GM18499 (cell line): ENCODE measurements at regions not wholly inside any gene's neighbourhood (a gene's known extent, or its start where the extent isn't known, plus 50 kb on each side); places are given as distances from the start of the nearest gene placed in this dataset.

Source experiments
- ATAC-seq: cut with Tn5 transposase; IDR thresholded peaks from one replicate; pipeline ENCODE4 v1.9.1; 2021; ENCODE audit warnings: moderate number of reproducible peaks; ENCODE audit not compliant: insufficient read depth, unreplicated experiment

DNA sequence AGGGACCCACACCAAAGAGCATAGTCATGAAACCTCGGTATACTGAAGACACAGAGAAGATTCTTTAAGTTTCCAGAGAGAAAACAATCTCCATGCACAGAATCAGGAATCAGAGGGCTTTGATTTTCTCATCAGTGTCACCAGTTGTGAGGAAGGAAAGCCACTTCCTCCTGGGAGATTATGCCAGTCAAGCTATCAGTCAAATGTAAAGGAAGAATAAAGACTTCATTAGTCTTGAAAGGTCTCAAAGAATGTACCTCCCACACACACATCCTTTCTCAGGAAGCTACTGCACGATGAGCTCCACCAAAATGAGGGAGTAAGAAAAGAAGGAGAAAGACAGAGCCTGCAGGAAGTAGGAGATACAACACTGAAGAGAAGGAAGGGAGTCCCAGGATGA is 486.3 kb downstream of the SHQ1 start:
- ATAC-seq: no peak

DNA sequence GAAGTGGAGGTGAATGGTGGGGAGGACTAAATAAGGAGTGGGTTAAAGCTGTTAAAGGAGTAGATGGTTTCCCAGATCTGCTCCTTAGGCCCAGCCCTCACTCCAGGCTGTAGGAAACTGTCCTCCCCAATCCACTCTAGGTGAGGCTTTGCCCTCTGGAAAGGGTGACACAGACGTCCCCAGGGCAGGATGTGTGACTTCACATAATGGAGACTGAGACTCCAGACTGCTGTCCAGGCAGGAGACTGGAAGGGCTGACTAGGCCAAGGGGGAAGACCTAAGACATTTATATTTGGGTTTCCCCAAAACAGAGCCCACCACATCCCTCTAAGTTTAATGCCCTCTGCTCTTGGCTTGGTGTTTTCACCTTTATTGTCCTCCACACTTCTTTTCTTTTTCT is 488.5 kb downstream of the SHQ1 start:
- no peak for ATAC-seq

DNA sequence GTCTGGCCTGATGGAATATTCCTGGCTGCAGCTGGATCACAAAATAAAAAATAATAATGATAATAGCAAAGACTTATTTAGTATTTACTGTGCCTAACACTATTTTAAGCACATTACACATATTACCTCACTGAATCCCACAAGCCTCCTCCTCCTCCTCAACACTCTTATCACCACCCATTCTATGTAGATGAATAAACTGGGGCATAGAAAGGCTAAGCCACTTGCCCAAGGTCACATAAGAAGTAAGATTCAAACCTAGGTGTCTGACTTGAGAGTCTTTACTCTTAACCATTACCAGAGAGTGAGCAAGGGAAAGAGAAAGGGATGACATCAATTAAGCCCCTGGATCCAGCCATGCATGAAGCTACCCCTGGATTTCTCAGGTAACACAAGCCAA is 493.1 kb downstream of the SHQ1 start:
- ATAC-seq: no peak

DNA sequence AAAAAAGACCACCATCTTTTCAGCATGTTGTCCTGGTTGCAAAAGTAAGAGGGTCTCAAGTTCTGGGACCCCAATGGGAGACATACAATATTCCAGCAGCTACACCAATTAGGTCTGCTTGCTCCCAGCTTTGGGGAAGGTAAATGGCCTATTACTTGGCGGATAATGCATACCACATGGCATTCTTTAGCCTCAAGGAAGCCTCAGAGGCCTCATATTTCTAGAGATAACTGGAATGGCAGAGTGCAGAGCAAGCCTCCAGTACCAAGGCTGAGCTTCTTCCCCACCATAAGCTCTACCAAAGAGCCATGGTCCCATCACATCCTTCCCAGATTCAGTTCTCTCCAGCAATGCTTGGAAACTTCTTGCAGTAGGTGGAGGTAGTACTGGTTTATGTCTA is 493.8 kb downstream of the SHQ1 start:
- ATAC-seq: no peak

DNA sequence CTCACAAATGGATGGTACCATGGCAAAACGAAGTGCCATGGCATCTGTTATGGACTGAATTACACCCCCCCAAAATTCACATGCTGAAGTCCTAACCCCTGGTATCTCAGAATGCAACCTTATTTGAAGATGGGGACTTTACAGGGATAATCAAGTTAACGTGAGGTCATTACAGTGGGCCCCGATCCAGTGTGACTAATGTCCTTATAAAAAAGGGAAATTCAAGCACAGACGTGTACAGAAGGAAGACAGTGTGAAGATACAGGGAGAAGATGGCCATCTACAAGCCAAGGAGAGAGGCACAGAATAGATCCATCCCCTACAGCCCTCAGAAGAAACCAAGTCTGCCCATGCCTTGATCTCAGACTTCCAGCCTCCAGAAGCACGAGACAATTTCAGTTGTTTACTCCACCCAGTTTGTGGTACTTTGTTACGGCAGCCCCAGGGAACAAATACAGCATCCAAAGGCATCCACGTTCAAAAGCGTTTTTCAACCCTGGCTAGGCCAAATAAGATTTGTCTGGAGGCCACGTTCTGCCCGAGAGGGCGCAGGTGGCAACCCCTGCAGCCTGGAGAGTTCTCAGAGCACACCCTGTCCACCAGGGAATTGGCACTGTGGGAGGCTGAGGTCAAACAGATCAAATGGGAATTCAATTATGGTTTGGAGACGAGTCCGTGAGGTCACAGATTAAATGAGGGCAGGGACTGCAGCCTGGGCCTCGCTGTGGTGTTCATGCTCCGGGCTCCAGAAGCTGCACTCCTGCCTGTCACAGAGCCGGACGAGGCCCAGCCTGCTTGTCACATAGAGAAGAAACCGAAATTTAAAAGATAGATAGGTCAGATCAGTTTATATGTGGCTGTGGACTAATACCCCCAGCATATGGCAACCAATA is 494.8 kb downstream of the SHQ1 start:
- ATAC-seq: no peak

DNA sequence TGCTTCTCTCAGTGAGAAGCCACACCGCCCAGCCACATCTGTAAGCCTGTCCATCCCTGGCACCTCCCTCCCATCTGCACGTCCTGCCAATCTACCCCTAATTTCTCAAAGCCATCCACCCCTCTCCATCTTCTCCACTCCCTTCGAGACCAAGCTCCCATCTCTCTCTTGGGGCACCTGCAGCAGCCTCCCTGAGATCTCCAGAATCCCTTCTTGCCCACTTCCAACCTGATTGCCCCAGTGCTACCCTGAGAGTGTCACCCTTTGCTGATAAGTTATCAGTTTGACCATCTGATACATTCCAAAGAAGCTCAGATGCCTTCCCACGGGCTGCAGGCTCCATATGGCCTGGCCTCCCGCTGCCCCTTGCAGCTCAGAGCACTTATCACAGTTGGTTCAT is 496.1 kb downstream of the SHQ1 start:
- ATAC-seq: no peak

DNA sequence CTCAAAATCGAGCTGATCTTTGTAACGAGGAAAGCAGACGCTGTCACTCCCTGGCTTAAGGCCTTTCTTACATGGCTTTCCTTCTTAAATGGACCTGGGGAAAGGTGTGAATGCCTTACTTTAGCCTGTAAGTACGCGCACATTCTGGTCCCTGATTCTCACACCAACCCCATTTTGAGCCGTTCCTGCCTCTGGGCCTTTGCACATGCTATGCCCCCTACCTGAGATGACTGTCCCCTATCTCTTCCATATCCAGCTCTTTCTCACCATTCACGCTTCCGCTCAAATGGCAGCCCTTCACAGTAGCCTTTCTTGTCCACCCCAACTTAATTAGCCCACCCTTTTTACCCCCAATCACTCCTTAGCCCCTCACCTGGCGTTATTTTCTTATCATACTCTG is 496.7 kb downstream of the SHQ1 start:
- ATAC-seq: no peak

DNA sequence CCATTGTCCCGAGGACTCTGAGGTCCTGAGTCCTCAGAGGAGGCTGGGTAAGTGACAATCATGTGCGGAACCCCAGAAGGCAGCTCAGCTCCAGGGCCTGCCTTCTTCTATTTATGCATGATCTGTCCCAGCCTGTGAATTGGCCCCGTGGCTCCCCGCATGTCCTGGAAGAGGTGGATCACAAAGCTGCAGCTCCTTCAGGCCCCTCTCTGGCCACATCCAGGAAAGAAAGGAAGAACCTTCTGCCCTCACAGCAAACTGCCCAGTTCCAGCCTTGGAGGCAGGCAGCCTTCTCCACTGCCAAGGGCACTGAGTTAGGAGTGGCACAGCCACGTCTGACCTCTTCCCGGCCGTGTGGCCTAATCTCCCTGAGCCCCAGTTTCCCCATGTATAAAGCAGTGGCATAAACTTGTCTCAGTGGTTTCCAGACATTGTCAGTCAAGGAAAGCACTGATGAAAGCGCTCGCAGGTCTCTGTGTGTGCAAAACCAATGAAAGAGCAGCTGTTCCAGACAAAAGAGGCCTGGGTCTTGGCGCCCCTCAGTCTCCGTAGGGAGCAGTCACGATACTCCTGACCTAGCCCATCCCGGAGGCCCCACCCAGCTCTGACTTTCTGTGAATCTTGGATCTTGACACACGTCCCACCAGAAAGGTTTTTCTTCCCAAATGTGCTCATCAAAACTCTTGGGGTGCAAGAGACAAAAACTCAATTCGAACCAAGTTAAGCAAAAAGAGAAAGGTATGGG is 497.3 kb downstream of the SHQ1 start:
- no peak for ATAC-seq

DNA sequence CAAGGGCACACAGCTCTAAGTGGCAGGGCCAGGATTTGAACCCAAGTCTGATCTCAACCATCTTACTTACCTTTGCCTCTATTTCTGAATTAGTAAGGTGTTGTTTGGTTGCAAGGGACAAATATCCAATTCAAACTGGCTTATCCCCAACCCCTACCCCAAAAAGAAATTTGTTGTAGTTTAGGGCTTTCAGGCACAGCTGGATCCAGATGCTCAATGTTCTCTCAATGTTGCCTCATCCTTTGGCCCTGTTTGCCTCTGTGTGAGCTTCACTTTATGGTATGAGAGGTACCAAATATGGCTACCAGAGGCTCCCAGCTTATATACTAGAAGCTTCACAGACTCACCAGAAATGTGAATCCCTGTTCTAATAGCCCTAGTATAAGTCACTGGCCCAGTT is 499.9 kb downstream of the SHQ1 start:
- ATAC-seq: no peak

DNA sequence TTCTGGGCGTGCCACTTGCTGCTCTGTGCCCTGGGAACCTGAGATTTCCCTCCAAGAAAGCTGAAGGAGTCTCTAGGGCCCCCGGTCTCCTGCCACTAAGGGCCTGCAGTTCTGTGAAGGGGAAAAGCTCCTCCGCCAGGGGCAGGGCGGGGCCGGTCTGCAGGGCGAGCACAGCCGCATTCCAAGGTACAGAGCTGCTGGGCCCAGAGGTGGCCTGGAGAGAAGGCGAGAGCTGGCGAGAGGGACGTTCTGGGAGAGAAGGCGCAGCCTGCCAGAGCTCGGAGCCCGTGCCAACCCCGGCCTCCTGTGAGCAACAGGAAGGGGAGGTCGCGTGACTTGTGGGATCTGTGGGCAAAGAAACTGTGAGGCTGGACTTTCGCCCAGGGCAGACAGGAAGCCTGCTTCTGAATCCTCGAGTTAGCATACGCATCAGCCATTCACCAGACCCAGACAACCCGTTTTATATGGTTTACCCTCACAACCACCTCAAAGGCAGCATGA is 500.4 kb downstream of the SHQ1 start:
- ATAC-seq: no peak

DNA sequence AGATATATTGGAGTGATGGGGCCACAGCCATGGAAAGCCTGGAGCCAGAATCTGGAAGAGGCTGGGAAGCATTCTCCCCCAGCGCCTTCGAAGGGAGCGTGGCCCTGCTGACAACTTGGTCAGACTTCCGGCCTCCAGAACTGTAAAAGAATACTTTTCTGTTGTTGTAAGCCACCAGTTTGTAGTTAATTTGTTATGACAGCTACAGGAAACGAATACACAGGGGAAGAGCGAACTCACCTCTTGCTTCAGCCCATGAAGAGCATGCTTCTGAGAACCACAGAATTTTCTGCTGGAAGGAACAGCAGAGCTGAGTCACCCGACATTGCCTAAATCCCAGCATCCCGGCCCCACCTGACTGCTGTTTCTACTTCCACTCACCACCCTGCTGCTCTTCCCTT is 501.7 kb downstream of the SHQ1 start:
- ATAC-seq: no peak

DNA sequence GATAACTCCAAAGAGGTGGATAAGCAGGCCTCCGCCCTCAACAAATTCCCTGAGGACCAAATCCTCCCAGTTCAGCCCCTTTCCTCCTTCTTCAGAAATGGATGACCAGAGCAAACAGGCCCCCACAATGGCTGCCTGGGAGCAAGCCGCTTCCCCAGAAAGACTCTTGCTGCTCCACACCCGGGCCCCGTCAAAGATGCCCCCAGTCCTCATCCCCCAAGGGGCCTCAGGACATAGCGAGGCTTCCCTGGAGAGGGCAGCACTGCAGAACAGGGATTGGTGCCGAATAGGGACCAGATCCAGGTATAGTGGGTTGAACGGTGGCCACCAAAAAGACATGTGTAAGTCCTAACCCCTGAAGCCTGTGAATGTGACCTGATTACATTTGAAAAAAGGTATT is 502.3 kb downstream of the SHQ1 start:
- no peak for ATAC-seq

DNA sequence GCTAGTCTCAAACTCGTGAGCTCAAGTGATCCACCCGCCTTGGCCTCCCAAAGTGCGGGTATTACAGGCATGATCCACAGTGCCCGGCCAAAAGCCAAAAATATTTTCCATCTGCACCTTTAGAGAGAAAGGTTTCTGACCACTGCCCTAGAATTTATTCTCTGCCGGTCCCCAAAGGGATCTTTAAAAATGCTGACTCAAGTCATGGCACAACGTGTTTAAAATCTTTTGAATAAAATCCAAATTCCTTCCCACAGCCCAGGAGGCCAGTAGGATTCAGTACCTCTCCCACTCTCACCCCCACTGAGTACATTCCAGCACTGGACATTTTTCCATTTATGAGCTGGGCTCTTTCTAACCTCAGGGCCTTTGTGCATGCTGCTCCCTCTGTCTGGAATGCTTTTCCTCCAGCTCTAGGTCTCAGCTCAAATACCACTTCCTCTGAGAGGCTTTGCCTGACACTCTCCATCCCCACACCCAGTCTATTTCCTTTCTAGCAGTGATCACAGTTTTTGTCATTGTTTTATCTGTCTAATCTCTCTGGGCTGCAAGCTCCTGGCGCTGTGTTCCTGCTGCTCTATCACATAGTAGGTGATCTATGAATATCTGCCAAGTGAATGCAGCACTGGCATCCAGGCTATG is 502.9 kb downstream of the SHQ1 start:
- ATAC-seq: no peak

DNA sequence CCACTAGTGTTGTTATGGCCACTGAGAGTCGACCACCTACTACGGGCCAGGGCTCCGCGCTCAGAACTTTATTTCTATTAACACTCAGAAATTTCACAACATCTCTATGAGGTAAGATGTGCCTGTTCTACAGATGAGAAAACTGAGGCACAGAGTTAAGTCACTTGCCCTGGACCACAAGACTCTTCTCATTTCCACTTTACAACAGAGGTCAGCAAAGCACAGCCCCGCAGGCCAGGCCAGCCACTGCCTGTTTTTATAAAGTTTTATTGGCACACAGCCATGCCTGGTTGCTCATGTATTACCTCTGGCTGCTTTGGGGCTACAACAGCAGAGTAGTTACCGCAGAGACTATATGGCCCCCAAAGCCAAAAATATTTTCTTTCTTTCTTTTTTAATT is 503.6 kb downstream of the SHQ1 start:
- no peak for ATAC-seq

DNA sequence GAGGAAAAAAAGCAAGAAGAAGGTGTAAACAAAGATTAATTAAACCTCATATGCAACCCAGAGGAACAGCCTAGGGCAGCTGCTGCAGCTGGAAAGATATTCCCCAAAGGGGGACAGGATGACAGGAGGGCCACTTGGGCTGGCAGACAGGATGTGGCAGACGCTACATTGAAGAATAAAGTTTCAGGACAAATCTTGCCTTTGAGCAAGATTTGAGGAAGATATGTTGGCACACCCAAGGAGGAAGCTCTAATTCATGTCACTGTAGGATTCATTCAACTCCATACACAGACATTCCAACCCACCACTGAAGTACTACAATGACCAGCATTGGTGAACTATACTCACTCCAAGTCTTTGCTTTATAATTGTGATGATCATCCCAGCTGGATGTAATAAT is 504.0 kb downstream of the SHQ1 start:
- ATAC-seq: no peak

DNA sequence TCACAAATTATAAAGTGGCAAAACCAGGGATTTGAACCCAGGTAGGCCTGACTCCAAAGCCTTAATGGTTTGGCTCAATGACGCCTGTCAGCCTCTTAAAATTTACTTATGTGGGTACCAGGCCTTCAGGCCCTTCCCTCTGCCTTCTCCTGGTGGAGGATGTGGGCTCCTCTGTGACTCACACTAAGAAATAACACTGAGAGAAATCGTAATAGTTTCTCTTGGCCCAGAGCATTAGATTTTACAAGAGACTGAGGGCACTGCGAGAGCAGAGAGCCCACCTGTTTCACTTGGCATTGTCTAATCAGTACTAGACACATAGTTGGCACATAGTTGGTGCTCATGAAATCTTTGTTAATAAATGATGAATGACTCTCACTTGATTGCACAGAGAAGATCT is 505.2 kb downstream of the SHQ1 start:
- no peak for ATAC-seq

DNA sequence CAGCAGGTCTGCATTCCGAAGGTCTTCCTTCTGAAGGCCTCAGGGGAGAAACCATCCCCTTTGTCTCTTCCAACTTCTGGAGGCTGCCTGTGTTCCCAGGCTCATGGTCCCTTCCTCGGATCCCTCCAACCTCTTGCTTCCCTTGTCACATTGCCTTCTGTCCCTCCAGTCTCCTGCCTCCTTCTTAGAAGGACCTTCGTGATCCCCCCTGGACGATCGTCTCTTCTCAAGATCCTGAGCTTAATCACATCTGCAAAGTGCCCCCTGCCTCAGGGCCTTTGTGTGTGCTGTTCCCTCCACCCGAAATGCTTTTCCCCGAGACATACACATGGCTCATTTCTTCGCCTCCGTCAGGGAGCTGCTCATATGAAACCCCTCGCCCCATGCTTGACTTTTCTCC is 505.8 kb downstream of the SHQ1 start:
- ATAC-seq: no peak

DNA sequence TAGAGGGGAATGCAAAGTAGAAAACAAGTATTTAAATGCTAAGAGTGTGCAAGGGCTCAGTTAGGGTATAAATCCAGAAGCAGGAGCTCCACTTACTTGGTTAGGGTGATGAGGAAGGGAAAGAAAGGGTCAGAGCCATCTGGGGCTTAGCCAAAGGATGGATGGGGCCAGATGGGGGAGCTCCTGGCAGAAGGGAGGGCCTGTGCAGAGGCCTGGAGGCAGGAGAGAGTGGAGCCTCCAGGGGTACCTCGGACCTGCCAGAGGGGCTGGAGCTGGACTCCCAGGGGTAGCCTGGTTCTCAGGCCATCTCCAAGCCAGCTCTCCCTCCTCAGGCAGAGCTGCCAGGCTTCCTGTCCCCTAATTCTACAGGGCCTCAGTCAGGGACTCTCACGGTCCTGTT is 506.3 kb downstream of the SHQ1 start:
- no peak for ATAC-seq

DNA sequence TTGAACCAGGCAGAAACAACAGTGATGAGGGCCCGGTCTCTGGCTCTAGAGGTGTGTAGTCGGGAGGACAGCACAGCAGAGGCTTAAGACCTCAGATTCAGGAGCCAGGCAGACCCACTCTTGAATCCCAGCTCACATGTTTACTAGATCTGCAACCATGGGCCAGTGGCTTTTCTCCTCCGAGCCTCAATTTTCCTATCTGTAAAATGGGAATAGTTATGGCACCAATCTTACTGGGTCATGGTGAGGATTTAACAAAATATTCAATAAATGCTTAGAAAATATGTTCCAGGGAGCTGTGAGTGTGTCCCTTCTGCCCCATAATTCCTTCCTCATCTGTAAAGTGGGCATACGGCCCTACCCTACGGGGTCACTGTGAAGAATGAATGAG is 506.9 kb downstream of the SHQ1 start:
- ATAC-seq: no peak

DNA sequence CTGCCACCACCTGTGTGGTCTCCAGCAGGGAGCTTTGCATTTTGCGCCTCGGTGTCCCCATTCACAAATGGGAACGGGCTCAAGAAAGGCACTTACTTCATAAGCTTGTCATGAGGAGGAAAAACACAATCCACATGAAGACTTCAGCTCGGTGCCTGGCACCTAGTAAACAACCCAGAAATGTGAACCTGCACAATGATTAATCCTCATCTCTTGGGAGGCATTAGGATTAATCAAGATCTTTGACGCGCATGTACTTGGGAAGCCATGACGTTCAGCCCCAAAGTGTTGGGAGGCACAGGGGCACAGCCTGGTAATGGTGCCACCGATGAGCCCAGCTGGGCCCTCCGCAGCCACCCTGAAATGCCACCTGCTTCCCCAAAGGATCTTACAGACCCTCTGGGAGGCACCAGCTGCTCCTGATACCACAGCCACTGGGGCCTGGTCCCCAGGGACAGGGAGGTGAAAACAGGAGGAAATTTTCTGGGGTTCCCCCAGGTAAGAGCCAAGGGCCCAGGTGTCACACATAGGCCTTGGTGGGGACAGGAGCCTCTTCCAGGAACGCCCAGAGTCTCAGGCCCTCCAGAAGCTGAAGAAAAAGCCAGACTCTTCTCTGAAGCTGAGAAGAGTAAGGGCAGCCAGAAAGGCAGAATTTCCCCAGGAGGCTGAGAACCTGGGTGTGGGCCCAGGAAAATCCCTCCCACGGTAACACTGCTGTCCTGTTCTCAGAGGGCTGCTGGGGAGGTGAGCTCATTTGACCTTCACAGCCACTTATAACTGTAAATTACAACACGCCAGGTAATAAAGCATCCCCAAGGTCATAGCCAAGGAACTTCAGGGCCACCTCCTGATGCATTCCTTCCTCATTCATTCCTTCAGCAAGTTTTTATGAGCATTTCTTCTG is 507.5 kb downstream of the SHQ1 start:
- no peak for ATAC-seq
